Keratinocyte (primary cell): ENCODE measurements at regions not wholly inside any gene's neighbourhood (a gene's known extent, or its start where the extent isn't known, plus 50 kb on each side); places are given as distances from the start of the nearest gene placed in this dataset.

ENCODE experiments used
- DNase-seq: peaks from one replicate; pipeline ENCODE4 v3.0.0-alpha.2; 2011; ENCODE audit warnings: low read depth, missing footprints, low spot score
- FAIRE-seq: peaks from 2 replicates; lab custom pipeline; 2011; peaks lifted over from hg19 to GRCh38; lab: Jason Lieb, UNC
- H2AFZ ChIP-seq: 2 replicates; pipeline ENCODE4 v1.6.0; 2012; ENCODE audit warnings: low read length, control low read depth, inconsistent platforms; ENCODE audit not compliant: control insufficient read depth
- H3K27ac ChIP-seq: 2 replicates; pipeline ENCODE4 v1.5.1; 2011; ENCODE audit warnings: low read length; ENCODE audit not compliant: control insufficient read depth, insufficient read depth
- H3K27me3 ChIP-seq: 3 replicates; pipeline ENCODE4 v1.6.0; 2011; ENCODE audit warnings: low read length; ENCODE audit not compliant: control insufficient read depth, insufficient read depth; ENCODE audit errors: extremely low read depth
- H3K36me3 ChIP-seq, 2 experiments: 2 replicates in 1 of 2; 3 replicates in 1 of 2; pipeline ENCODE4 v1.5.1; 2011; ENCODE audit warnings: low read length in 2 of 2, mild to moderate bottlenecking in 1 of 2; ENCODE audit not compliant: control insufficient read depth in 2 of 2, insufficient read depth in 2 of 2; ENCODE audit errors: extremely low read depth in 1 of 2
- H3K4me1 ChIP-seq: 3 replicates; pipeline ENCODE4 v1.5.1; 2011; ENCODE audit warnings: low read length; ENCODE audit not compliant: control insufficient read depth, insufficient read depth; ENCODE audit errors: extremely low read depth
- H3K4me2 ChIP-seq: 3 replicates; pipeline ENCODE4 v1.6.0; 2011; ENCODE audit warnings: low read depth, low read length; ENCODE audit not compliant: control insufficient read depth, insufficient read depth; ENCODE audit errors: extremely low read depth
- H3K4me3 ChIP-seq, 3 experiments: fragments of 200-600 bp in 1 of 3; sonication (generic) in 1 of 3; 2 replicates in 2 of 3; 3 replicates in 1 of 3; pipeline ENCODE4 v1.5.1; 2011 to 2016; ENCODE audit warnings: low read length in 3 of 3, mild to moderate bottlenecking in 3 of 3, control low read depth in 2 of 3, inconsistent platforms in 1 of 3, low read depth in 1 of 3, mixed read lengths in 1 of 3, mixed run types in 1 of 3, moderate library complexity in 1 of 3; ENCODE audit not compliant: control insufficient read depth in 2 of 3, insufficient read depth in 2 of 3; ENCODE audit errors: extremely low read depth in 1 of 3
- H3K79me2 ChIP-seq: 2 replicates; pipeline ENCODE4 v1.6.0; 2012; ENCODE audit warnings: low read length; ENCODE audit not compliant: control insufficient read depth, insufficient read depth
- H3K9ac ChIP-seq: 3 replicates; pipeline ENCODE4 v1.6.0; 2011; ENCODE audit warnings: low read length; ENCODE audit not compliant: control insufficient read depth, insufficient read depth; ENCODE audit errors: extremely low read depth
- H3K9me1 ChIP-seq: 3 replicates; pipeline ENCODE4 v1.6.0; 2011; ENCODE audit warnings: low read length; ENCODE audit not compliant: control insufficient read depth, insufficient read depth; ENCODE audit errors: extremely low read depth
- H3K9me3 ChIP-seq: 2 replicates; pipeline ENCODE4 v1.5.1; 2012; ENCODE audit warnings: low read depth, low read length; ENCODE audit not compliant: control insufficient read depth
- H4K20me1 ChIP-seq: 3 replicates; pipeline ENCODE4 v1.6.0; 2011; ENCODE audit warnings: low read length; ENCODE audit not compliant: control insufficient read depth, insufficient read depth; ENCODE audit errors: extremely low read depth
- CTCF ChIP-seq, 3 experiments: IDR thresholded peaks in 1 of 3; conservative IDR thresholded peaks in 1 of 3; optimal IDR thresholded peaks in 1 of 3; 2 replicates in 2 of 3; 3 replicates in 1 of 3; pipeline versions ENCODE3 to v1.5.1; 2011; ENCODE audit warnings: low read length in 3 of 3, mild to moderate bottlenecking in 3 of 3, moderate library complexity in 2 of 3, control low read depth in 1 of 3, inconsistent platforms in 1 of 3; ENCODE audit not compliant: insufficient read depth in 2 of 3; ENCODE audit errors: extremely low read depth in 1 of 3
- EZH2 ChIP-seq: IDR thresholded peaks from one replicate; pipeline ENCODE4 v1.6.1; 2012; ENCODE audit warnings: inconsistent platforms, mild to moderate bottlenecking, low read length, moderate library complexity
- dilution Hi-C: fragments of 300-500 bp; cut with MboI; formaldehyde crosslinking; loops from one replicate; pipeline ENCODE4 v1.7.0; 2020; ENCODE audit warnings: low sequenced_read_pairs; ENCODE audit not compliant: extremely low pct_ligation_motif_present

GRCh38 chr10:2786251-2786650, 281.1 kb upstream of the PFKP start:
- FAIRE-seq (no peak), DNase-seq (no peak)
- no peaks in the 10 kb centered on the region for H3K4me1 ChIP-seq
- no peaks in the 10 kb centered on the region for H3K27me3 ChIP-seq
- H3K27ac ChIP-seq = no peak overlapping the region
- H3K36me3 ChIP-seq = no peaks in the 10 kb centered on the region
- H3K9me1 ChIP-seq = no peaks in the 10 kb centered on the region
- H4K20me1 ChIP-seq = no peaks in the 10 kb centered on the region
- H3K9ac ChIP-seq = no peak overlapping the region
- H2AFZ ChIP-seq = no peak overlapping the region
- H3K4me3 ChIP-seq = no peak overlapping the region
- no peak for TF ChIP-seq CTCF (optimal IDR thresholded peaks at IDR 0.05 in 1 of 3, IDR thresholded peaks at IDR 0.05 in 1 of 3, conservative IDR thresholded peaks at IDR 0.05 in 1 of 3; ENCODE audit: extremely low read depth in 1 of 3, insufficient read depth in 2 of 3, low read length in 3 of 3)
- no peak for TF ChIP-seq EZH2
- peaks cover 2% of the 10 kb centered on the region for H3K9me3 ChIP-seq
- no peak overlapping the region for H3K4me2 ChIP-seq
- dilution Hi-C loops = no loop called here
- no peaks in the 10 kb centered on the region for H3K79me2 ChIP-seq

- no peak overlapping the region for H3K9ac ChIP-seq
- no peaks in the 10 kb centered on the region for H3K27me3 ChIP-seq
- no peaks in the 10 kb centered on the region for H3K9me1 ChIP-seq
- dilution Hi-C loops = no loop called here
- H3K36me3 ChIP-seq = no peaks in the 10 kb centered on the region
- H4K20me1 ChIP-seq = no peaks in the 10 kb centered on the region
- DNase-seq (no peak), FAIRE-seq (no peak)
- no peak overlapping the region for H3K4me3 ChIP-seq
- peaks cover 2% of the 10 kb centered on the region for H3K9me3 ChIP-seq
- no peaks in the 10 kb centered on the region for H3K79me2 ChIP-seq
- TF ChIP-seq CTCF (optimal IDR thresholded peaks at IDR 0.05 in 1 of 3, IDR thresholded peaks at IDR 0.05 in 1 of 3, conservative IDR thresholded peaks at IDR 0.05 in 1 of 3; ENCODE audit: extremely low read depth in 1 of 3, insufficient read depth in 2 of 3, low read length in 3 of 3) (no peak), EZH2 (no peak)
- H2AFZ ChIP-seq = no peak overlapping the region
- no peak overlapping the region for H3K4me2 ChIP-seq
- H3K4me1 ChIP-seq = no peaks in the 10 kb centered on the region
- H3K27ac ChIP-seq = no peak overlapping the region
Observed at GRCh38 chr10:2784766-2785165, 282.6 kb upstream of the PFKP start.
